Body of pancreas (tissue), 4 donors: ENCODE measurements at regions not wholly inside any gene's neighbourhood (a gene's known extent, or its start where the extent isn't known, plus 50 kb on each side); places are given as distances from the start of the nearest gene placed in this dataset.
"Not testable (repeated sequence)": the region's sequence is repeated elsewhere in the genome, so short reads cannot be mapped to it uniquely, and the experiment has no call there.

Experiments
- ATAC-seq: fragments of 150-250 bp; one replicate; pipeline ENCODE4 v1.9.1; 2016
- DNase-seq, 4 donors: peaks; one replicate each; pipeline ENCODE4 v3.0.0-alpha.2; 2019
- H3K27ac ChIP-seq, 4 donors: fragments of 200-600 bp; sonication (generic); 1 replicate in 3 of 4; 2 replicates in 1 of 4; pipeline versions ENCODE4 v1.5.1 to v1.6.1; 2016 to 2019; ENCODE audit warnings: mild to moderate bottlenecking in 1 of 4, mixed read lengths in 1 of 4, moderate library complexity in 1 of 4
- H3K27me3 ChIP-seq, 2 donors: fragments of 200-600 bp; sonication (generic); one replicate each; pipeline ENCODE4 v1.6.0; 2016; ENCODE audit warnings: mild to moderate bottlenecking in 1 of 2
- H3K36me3 ChIP-seq, 2 donors: fragments of 200-600 bp; sonication (generic); replicated peaks in 1 of 2; 2 replicates each; pipeline ENCODE4 v1.5.1; 2016; ENCODE audit warnings: low read depth in 2 of 2; ENCODE audit not compliant: insufficient read depth in 1 of 2
- H3K4me1 ChIP-seq: fragments of 200-600 bp; sonication (generic); one replicate; pipeline ENCODE4 v1.6.0; 2016
- H3K4me3 ChIP-seq, 2 donors: fragments of 200-600 bp; sonication (generic); 1 replicate in 1 of 2; 2 replicates in 1 of 2; pipeline ENCODE4 v1.5.1; 2016 to 2019
- H3K9me3 ChIP-seq, 3 donors: fragments of 200-600 bp; sonication (generic); 1 replicate in 2 of 3; 2 replicates in 1 of 3; pipeline ENCODE4 v1.5.1; 2016
- CTCF ChIP-seq, 7 experiments: fragments of 450-650 bp in 4 of 7; fragments of 200-600 bp in 3 of 7; sonication (generic) in 3 of 7; IDR thresholded peaks; one replicate each; pipeline ENCODE4 v1.5.1; 2016 to 2019; ENCODE audit warnings: antibody characterized with exemption in 7 of 7
- POLR2A ChIP-seq, 3 donors: fragments of 450-650 bp; IDR thresholded peaks; one replicate each; pipeline ENCODE4 v1.6.1; 2016; ENCODE audit warnings: antibody characterized with exemption in 3 of 3, mild to moderate bottlenecking in 2 of 3
- WGBS, 2 donors: methylation state at CpG; one replicate each; pipeline ENCODE4 v1.1.5; 2017; 5-methylcytosine and 5-hydroxymethylcytosine counted together
- intact Hi-C: fragments of 100-400 bp; cut with DNase I; formaldehyde crosslinking; loops from one replicate; pipeline ENCODE4 v1.15.1; 2023

DNA sequence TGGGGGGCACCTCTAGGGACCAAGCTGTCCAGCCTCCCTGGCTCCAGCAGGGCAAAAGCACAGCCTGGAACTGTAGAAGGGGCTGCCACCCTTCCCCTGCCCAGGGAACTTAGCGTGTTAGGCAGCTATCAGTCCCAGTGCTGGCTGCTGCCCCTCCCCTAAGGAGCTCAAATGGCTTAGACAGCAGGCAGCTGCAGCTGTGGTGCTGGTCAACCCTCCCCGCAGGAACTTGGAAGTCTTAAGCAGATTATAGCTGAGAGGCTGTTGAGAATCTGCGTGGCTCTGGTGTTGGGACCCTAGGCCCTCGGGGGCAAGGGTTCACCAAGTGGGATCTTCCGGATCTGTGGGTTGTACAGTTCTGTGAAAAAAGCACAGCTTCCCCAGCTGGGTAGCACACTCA lies 536.5 kb upstream of the CDH10 start:
- ATAC-seq, result no peak
- H3K4me3 ChIP-seq, result no peak overlapping the region
- H3K4me1 ChIP-seq, result no peaks in the 10 kb centered on the region
- no peaks in the 10 kb centered on the region for H3K27me3 ChIP-seq
- no peaks in the 10 kb centered on the region for H3K36me3 ChIP-seq
- intact Hi-C loops, result no loop called here
- no peak overlapping the region for H3K27ac ChIP-seq
- TF ChIP-seq CTCF (IDR thresholded peaks at IDR 0.05) (no peak), POLR2A (IDR thresholded peaks at IDR 0.05) (no peak)
- H3K9me3 ChIP-seq, result no peaks in the 10 kb centered on the region
- WGBS, 2 donors, result 54 to 66% methylated on average over 4 to 5 of the region's 5 CpGs
- DNase-seq, result no peak

- H3K36me3 ChIP-seq, H3K27me3 ChIP-seq, H3K4me1 ChIP-seq, H3K9me3 ChIP-seq, intact Hi-C loops, ATAC-seq, DNase-seq, H3K4me3 ChIP-seq, H3K27ac ChIP-seq: not testable (repeated sequence)
- WGBS, 2 donors, result 0% methylated on average over 1 of the region's 1 CpG
Observed at GRCh38 chr5:25162616-25163015, 517.8 kb upstream of the CDH10 start.

- DNase-seq (no peak), ATAC-seq (no peak)
- Histone ChIP-seq H3K4me3 (no peak overlapping the region), H3K36me3 (no peaks in the 10 kb centered on the region), H3K9me3 (no peaks in the 10 kb centered on the region), H3K4me1 (no peaks in the 10 kb centered on the region), H3K27ac (no peak overlapping the region), H3K27me3 (no peaks in the 10 kb centered on the region)
- intact Hi-C loops, result no loop called here
- TF ChIP-seq POLR2A (IDR thresholded peaks at IDR 0.05), result no peak
- no peak for TF ChIP-seq CTCF (IDR thresholded peaks at IDR 0.05)
- WGBS, 2 donors, result 39 to 71% methylated on average over 1 of the region's 1 CpG
Observed at GRCh38 chr5:25160891-25161290, 516.1 kb upstream of the CDH10 start.

DNA sequence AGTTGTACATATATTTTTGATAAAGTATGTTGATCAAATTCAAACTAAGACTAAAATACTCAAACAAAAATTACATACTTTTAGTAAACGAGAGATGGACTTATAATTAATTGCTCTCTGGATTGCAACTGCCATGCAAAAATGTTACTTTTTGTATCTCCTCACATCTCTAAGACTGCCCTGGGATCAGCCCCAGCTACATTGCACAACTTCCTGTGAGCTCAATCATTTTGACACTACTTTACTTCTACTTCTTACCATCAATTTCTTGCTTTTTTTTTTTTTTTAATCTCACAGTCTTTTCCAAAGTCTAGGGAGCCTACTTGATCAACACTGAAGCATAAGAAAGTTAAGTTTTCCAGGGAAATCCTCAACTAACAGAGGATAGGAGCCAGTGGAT lies 506.0 kb upstream of the CDH10 start:
- intact Hi-C loops, result no loop called here
- Histone ChIP-seq H3K4me1 (no peaks in the 10 kb centered on the region), H3K4me3 (no peak overlapping the region), H3K27me3 (no peaks in the 10 kb centered on the region), H3K27ac (no peak overlapping the region), H3K36me3 (no peaks in the 10 kb centered on the region), H3K9me3 (no peaks in the 10 kb centered on the region)
- TF ChIP-seq POLR2A (IDR thresholded peaks at IDR 0.05), result no peak
- TF ChIP-seq CTCF (IDR thresholded peaks at IDR 0.05), result no peak
- 29 to 50% methylated on average over 1 of the region's 1 CpG for WGBS, 2 donors
- DNase-seq, result no peak
- no peak for ATAC-seq

DNA sequence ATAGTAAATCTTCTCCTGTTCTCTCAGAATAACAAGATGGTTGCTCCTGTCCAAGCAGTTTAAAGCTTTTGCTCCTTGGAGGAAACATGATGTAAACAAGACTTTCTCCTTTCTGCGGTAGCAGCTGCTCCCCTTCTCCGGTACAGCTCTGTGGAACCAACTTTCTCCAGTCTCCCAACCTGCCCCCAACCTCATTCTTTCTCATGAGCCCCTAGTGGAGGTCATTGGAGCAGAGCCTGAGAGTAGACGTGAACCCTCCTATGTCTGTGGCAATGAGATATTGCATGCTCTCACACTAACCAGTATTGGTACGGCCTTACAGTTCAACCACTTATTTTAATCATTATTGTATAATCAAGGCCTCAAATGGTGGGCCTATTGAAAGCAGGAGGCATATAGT lies 483.8 kb upstream of the CDH10 start:
- Histone ChIP-seq H3K27me3 (no peaks in the 10 kb centered on the region), H3K4me1 (no peaks in the 10 kb centered on the region), H3K4me3 (no peak overlapping the region), H3K27ac (no peak overlapping the region), H3K9me3 (no peaks in the 10 kb centered on the region), H3K36me3 (no peaks in the 10 kb centered on the region)
- DNase-seq (no peak), ATAC-seq (no peak)
- WGBS, 2 donors, result 65 to 74% methylated on average over 4 of the region's 4 CpGs
- TF ChIP-seq CTCF (IDR thresholded peaks at IDR 0.05) (no peak), POLR2A (IDR thresholded peaks at IDR 0.05) (no peak)
- intact Hi-C loops, result no loop called here
